ENCODE measurements at regions not wholly inside any gene's neighbourhood (a gene's known extent, or its start where the extent isn't known, plus 50 kb on each side); places are given as distances from the start of the nearest gene placed in this dataset.

- TF ChIP-seq, protein P1, sequence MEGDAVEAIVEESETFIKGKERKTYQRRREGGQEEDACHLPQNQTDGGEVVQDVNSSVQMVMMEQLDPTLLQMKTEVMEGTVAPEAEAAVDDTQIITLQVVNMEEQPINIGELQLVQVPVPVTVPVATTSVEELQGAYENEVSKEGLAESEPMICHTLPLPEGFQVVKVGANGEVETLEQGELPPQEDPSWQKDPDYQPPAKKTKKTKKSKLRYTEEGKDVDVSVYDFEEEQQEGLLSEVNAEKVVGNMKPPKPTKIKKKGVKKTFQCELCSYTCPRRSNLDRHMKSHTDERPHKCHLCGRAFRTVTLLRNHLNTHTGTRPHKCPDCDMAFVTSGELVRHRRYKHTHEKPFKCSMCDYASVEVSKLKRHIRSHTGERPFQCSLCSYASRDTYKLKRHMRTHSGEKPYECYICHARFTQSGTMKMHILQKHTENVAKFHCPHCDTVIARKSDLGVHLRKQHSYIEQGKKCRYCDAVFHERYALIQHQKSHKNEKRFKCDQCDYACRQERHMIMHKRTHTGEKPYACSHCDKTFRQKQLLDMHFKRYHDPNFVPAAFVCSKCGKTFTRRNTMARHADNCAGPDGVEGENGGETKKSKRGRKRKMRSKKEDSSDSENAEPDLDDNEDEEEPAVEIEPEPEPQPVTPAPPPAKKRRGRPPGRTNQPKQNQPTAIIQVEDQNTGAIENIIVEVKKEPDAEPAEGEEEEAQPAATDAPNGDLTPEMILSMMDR (IDR thresholded peaks at IDR 0.05): no peak
- no peaks in the 10 kb centered on the region for H3K9me3 Mint-ChIP-seq
- DNase-seq: peak; percentile 46
- peaks cover 26% of the 10 kb centered on the region for H3K4me1 Mint-ChIP-seq (ENCODE audit: low read depth)
- peaks cover 56% of the 10 kb centered on the region for H3K27me3 Mint-ChIP-seq (ENCODE audit: insufficient read depth)
- H3K36me3 Mint-ChIP-seq (ENCODE audit: low read depth): no peaks in the 10 kb centered on the region
- peak overlapping the region; percentile 36; the same call in 1 of the 2 replicates for H3K27ac Mint-ChIP-seq
- H3K4me3 Mint-ChIP-seq: peak overlapping the region; percentile 88
Measured at GRCh38 chr15:89401631-89402517, 67.2 kb upstream of the POLG start.

DNA sequence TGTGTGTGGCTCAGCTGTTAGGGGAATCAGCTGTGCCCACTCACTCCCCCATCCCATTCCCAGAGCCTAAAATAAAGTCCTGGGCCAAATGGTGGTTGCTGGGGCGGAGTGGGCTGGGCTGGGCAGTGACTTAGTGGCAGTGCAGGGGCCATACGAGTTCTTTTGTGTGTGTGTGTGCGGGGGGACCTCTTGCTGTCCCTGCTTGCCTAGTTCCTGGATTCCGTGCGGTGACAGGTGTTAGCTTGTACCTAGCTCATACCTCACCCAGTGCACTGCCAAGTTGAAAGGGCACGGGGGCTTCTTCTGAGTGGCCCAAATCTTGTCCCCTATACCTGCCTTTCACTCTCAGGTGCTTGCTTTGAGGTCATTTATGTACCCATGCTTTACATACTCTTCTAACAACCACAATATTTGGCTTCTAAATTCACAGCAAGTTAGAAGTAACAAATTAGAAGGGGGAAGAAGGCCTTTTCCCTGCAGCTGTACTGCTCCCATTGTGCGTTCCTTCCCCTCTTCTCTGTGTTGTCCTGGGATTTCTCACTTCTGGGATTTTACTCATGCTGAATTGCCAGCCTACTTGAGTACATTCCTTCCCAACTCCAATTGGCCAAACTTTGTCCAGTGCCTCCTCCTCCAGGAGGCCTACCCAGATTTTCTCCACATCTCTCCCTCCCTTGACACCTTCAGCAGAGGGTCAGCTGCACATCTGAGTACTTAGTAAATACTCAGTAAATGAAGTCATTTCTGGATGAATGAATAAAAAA, 66.3 kb upstream of the POLG start:
- Mint-ChIP-seq H3K4me3 (peak overlapping the region; percentile 88; the same call in 1 of the 2 replicates), H3K36me3 (ENCODE audit: low read depth) (no peaks in the 10 kb centered on the region), H3K27me3 (ENCODE audit: insufficient read depth) (peaks cover 51% of the 10 kb centered on the region), H3K4me1 (ENCODE audit: low read depth) (peaks cover 17% of the 10 kb centered on the region), H3K9me3 (no peaks in the 10 kb centered on the region), H3K27ac (no peak overlapping the region)
- TF ChIP-seq, protein P1 (IDR thresholded peaks at IDR 0.05): no peak
- DNase-seq: no peak

- Mint-ChIP-seq H3K4me1 (ENCODE audit: low read depth) (peaks cover 17% of the 10 kb centered on the region), H3K27me3 (ENCODE audit: insufficient read depth) (peaks cover 51% of the 10 kb centered on the region), H3K9me3 (no peaks in the 10 kb centered on the region), H3K27ac (no peak overlapping the region), H3K4me3 (no peak overlapping the region; the same call in 1 of the 2 replicates), H3K36me3 (ENCODE audit: low read depth) (no peaks in the 10 kb centered on the region)
- no peak for DNase-seq
- TF ChIP-seq, protein P1 (IDR thresholded peaks at IDR 0.05): no peak
Measured at GRCh38 chr15:89400116-89400781, 65.6 kb upstream of the POLG start.

GRCh38 chr15:89399238-89400115, 64.9 kb upstream of the POLG start:
- peaks cover 17% of the 10 kb centered on the region for H3K4me1 Mint-ChIP-seq (ENCODE audit: low read depth)
- peak overlapping the region; percentile 69 for H3K4me3 Mint-ChIP-seq
- peaks cover 49% of the 10 kb centered on the region for H3K27me3 Mint-ChIP-seq (ENCODE audit: insufficient read depth)

More at GRCh38 chr15:89399238-89400115, 64.9 kb upstream of the POLG start:
- DNase-seq: no peak
- no peak overlapping the region for H3K27ac Mint-ChIP-seq
- no peaks in the 10 kb centered on the region for H3K36me3 Mint-ChIP-seq (ENCODE audit: low read depth)
- TF ChIP-seq, protein P1 (IDR thresholded peaks at IDR 0.05): peak; percentile 68
- H3K9me3 Mint-ChIP-seq: no peaks in the 10 kb centered on the region

Data from HFFc6 (cell line).